Hippocampal formation (tissue), 2 donors: ENCODE measurements at regions not wholly inside any gene's neighbourhood (a gene's known extent, or its start where the extent isn't known, plus 50 kb on each side); places are given as distances from the start of the nearest gene placed in this dataset.

Experiments used
- DNase-seq, 2 donors: peaks; one replicate each; lab custom pipeline; 2025; lab: John Stamatoyannopoulos, UW

- no peak for DNase-seq
These were observed 65.4 kb upstream of the ZC3H12C start for GRCh38 chr11:110027627-110028371.

GRCh38 chr11:110028921-110029320, 64.3 kb upstream of the ZC3H12C start:
- DNase-seq = no peak

- no peak for DNase-seq
These were observed 63.5 kb upstream of the ZC3H12C start for GRCh38 chr11:110029714-110030113.

GRCh38 chr11:110031171-110031570, 62.0 kb upstream of the ZC3H12C start:
- no peak for DNase-seq

GRCh38 chr11:110032259-110032658, 60.9 kb upstream of the ZC3H12C start:
- peak in 1 of 2 donors; percentile 53 for DNase-seq

GRCh38 chr11:110032957-110033570, 60.1 kb upstream of the ZC3H12C start:
- no peak for DNase-seq

- DNase-seq = no peak
These were observed 58.4 kb upstream of the ZC3H12C start for GRCh38 chr11:110034806-110035205.

GRCh38 chr11:110035357-110035756, 57.8 kb upstream of the ZC3H12C start:
- no peak for DNase-seq

- no peak for DNase-seq
These were observed 55.0 kb upstream of the ZC3H12C start for GRCh38 chr11:110038201-110038600.
